ENCODE measurements at regions not wholly inside any gene's neighbourhood (a gene's known extent, or its start where the extent isn't known, plus 50 kb on each side); places are given as distances from the start of the nearest gene placed in this dataset.

GRCh38 chr3:95521396-95521795 lies 1293.0 kb upstream of the EPHA6 start:
- Histone ChIP-seq H3K27me3 (no peaks in the 10 kb centered on the region), H3K9me3 (ENCODE audit: low read depth) (no peaks in the 10 kb centered on the region), H3K27ac (no peak overlapping the region), H2AFZ (no peak overlapping the region), H3K4me3 (no peak overlapping the region), H3K4me2 (no peak overlapping the region), H3K36me3 (replicated peaks; ENCODE audit: insufficient read depth, low read depth) (no peaks in the 10 kb centered on the region), H3K4me1 (ENCODE audit: insufficient read depth) (no peaks in the 10 kb centered on the region), H3K79me2 (no peaks in the 10 kb centered on the region), H3K9me2 (replicated peaks; ENCODE audit: insufficient read depth) (no peaks in the 10 kb centered on the region), H4K20me1 (ENCODE audit: insufficient read depth, poor library complexity, severe bottlenecking) (no peaks in the 10 kb centered on the region)
- TF ChIP-seq CTCF (IDR thresholded peaks at IDR 0.05; ENCODE audit: poor library complexity) (no peak), EZH2phosphoT487 (IDR thresholded peaks at IDR 0.05; ENCODE audit: low read depth, severe bottlenecking, unreplicated experiment) (no peak), EZH2 (IDR thresholded peaks at IDR 0.05; ENCODE audit: borderline replicate concordance) (no peak)
- 92% methylated on average over 2 of the region's 2 CpGs for WGBS (ENCODE audit: low lambda C conversion rate, missing lambda C conversion rate)
- no peak for DNase-seq (ENCODE audit: low spot score)

GRCh38 chr3:95522449-95522848 lies 1291.9 kb upstream of the EPHA6 start:
- Histone ChIP-seq H3K4me3 (no peak overlapping the region), H3K4me1 (ENCODE audit: insufficient read depth) (no peaks in the 10 kb centered on the region), H4K20me1 (ENCODE audit: insufficient read depth, poor library complexity, severe bottlenecking) (no peaks in the 10 kb centered on the region), H3K36me3 (replicated peaks; ENCODE audit: insufficient read depth, low read depth) (no peaks in the 10 kb centered on the region), H2AFZ (no peak overlapping the region), H3K79me2 (no peaks in the 10 kb centered on the region), H3K27ac (no peak overlapping the region), H3K27me3 (no peaks in the 10 kb centered on the region), H3K4me2 (no peak overlapping the region), H3K9me2 (replicated peaks; ENCODE audit: insufficient read depth) (no peaks in the 10 kb centered on the region), H3K9me3 (ENCODE audit: low read depth) (no peaks in the 10 kb centered on the region)
- no peak for DNase-seq (ENCODE audit: low spot score)
- WGBS (ENCODE audit: low lambda C conversion rate, missing lambda C conversion rate): 96% methylated on average over 2 of the region's 2 CpGs
- TF ChIP-seq EZH2phosphoT487 (IDR thresholded peaks at IDR 0.05; ENCODE audit: low read depth, severe bottlenecking, unreplicated experiment) (no peak), CTCF (IDR thresholded peaks at IDR 0.05; ENCODE audit: poor library complexity) (no peak), EZH2 (IDR thresholded peaks at IDR 0.05; ENCODE audit: borderline replicate concordance) (no peak)

DNA sequence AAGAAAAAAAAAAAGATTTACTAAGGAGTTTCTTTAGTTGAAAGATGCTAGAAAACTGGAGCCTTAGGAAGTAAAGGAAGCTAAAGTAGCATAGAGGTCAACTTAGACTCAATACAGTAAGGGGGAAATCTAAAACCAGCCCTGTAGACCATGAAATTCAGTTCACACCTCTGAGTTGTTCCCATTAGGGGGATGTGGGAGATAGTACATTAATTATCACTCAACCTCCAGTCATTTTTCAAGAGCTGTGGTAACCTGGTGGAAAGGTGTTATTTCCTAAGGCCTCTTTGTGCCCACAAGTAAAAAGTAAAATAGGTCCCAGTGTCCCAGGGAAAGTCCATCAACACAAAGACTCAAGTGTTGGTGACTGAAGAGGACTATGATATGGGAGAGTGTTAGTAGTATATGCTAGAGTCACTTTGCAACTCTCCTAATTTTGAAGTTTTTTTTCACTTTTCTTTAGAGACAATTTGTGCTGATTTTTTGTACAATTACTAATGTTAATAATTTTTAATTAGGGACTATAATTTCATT lies 1274.4 kb upstream of the EPHA6 start:
- Histone ChIP-seq H2AFZ (no peak overlapping the region), H3K36me3 (replicated peaks; ENCODE audit: insufficient read depth, low read depth) (no peaks in the 10 kb centered on the region), H3K27ac (no peak overlapping the region), H3K4me2 (no peak overlapping the region), H3K9me3 (ENCODE audit: low read depth) (no peaks in the 10 kb centered on the region), H3K79me2 (no peaks in the 10 kb centered on the region), H3K27me3 (no peaks in the 10 kb centered on the region), H3K9me2 (replicated peaks; ENCODE audit: insufficient read depth) (no peaks in the 10 kb centered on the region), H3K4me3 (no peak overlapping the region), H4K20me1 (ENCODE audit: insufficient read depth, poor library complexity, severe bottlenecking) (no peaks in the 10 kb centered on the region), H3K4me1 (ENCODE audit: insufficient read depth) (no peaks in the 10 kb centered on the region)
- DNase-seq (ENCODE audit: low spot score): no peak
- TF ChIP-seq EZH2phosphoT487 (IDR thresholded peaks at IDR 0.05; ENCODE audit: low read depth, severe bottlenecking, unreplicated experiment) (no peak), EZH2 (IDR thresholded peaks at IDR 0.05; ENCODE audit: borderline replicate concordance) (no peak), CTCF (IDR thresholded peaks at IDR 0.05; ENCODE audit: poor library complexity) (no peak)

- no peak overlapping the region for H3K4me3 ChIP-seq
- no peak overlapping the region for H3K27ac ChIP-seq
- H3K4me2 ChIP-seq: no peak overlapping the region
- no peaks in the 10 kb centered on the region for H3K4me1 ChIP-seq (ENCODE audit: insufficient read depth)
- no peak overlapping the region for H2AFZ ChIP-seq
- H4K20me1 ChIP-seq (ENCODE audit: insufficient read depth, poor library complexity, severe bottlenecking): no peaks in the 10 kb centered on the region
- DNase-seq (ENCODE audit: low spot score): no peak
- H3K27me3 ChIP-seq: no peaks in the 10 kb centered on the region
- no peaks in the 10 kb centered on the region for H3K9me3 ChIP-seq (ENCODE audit: low read depth)
- H3K79me2 ChIP-seq: no peaks in the 10 kb centered on the region
- 93% methylated on average over 1 of the region's 1 CpG for WGBS (ENCODE audit: low lambda C conversion rate, missing lambda C conversion rate)
- H3K9me2 ChIP-seq (replicated peaks; ENCODE audit: insufficient read depth): no peaks in the 10 kb centered on the region
- no peaks in the 10 kb centered on the region for H3K36me3 ChIP-seq (replicated peaks; ENCODE audit: insufficient read depth, low read depth)
- no peak for TF ChIP-seq EZH2 (IDR thresholded peaks at IDR 0.05; ENCODE audit: borderline replicate concordance)
- TF ChIP-seq CTCF (IDR thresholded peaks at IDR 0.05; ENCODE audit: poor library complexity): no peak
- TF ChIP-seq EZH2phosphoT487 (IDR thresholded peaks at IDR 0.05; ENCODE audit: low read depth, severe bottlenecking, unreplicated experiment): no peak
Observed at GRCh38 chr3:95565502-95565901, 1248.9 kb upstream of the EPHA6 start.
